H9 (cell line): ENCODE measurements at regions not wholly inside any gene's neighbourhood (a gene's known extent, or its start where the extent isn't known, plus 50 kb on each side); places are given as distances from the start of the nearest gene placed in this dataset.

ENCODE experiments used
- DNase-seq: peaks from one replicate; pipeline ENCODE4 v3.0.0-alpha.2; 2017
- H2AFZ ChIP-seq: one replicate; pipeline ENCODE4 v1.6.1; 2013; ENCODE audit warnings: mild to moderate bottlenecking, low read length, control low read depth, moderate library complexity
- H2AK5ac ChIP-seq: 2 replicates; pipeline ENCODE4 v1.6.1; 2013; ENCODE audit warnings: low read length, control low read depth, mixed read lengths; ENCODE audit not compliant: insufficient read length
- H2BK120ac ChIP-seq: one replicate; pipeline ENCODE4 v1.6.1; 2013; ENCODE audit warnings: low read depth, mild to moderate bottlenecking, low read length, control low read depth, inconsistent platforms; ENCODE audit not compliant: poor library complexity, severe bottlenecking
- H2BK12ac ChIP-seq: 2 replicates; pipeline ENCODE4 v1.6.1; 2013; ENCODE audit warnings: low read length, control low read depth, mixed read lengths, low read depth; ENCODE audit not compliant: insufficient read length
- H2BK15ac ChIP-seq: 2 replicates; pipeline ENCODE4 v1.6.1; 2013; ENCODE audit warnings: low read depth, low read length, control low read depth
- H2BK20ac ChIP-seq: one replicate; pipeline ENCODE4 v1.6.1; 2013; ENCODE audit warnings: low read depth, mild to moderate bottlenecking, low read length, control low read depth, inconsistent platforms; ENCODE audit not compliant: poor library complexity, severe bottlenecking
- H2BK5ac ChIP-seq: 2 replicates; pipeline ENCODE4 v1.6.1; 2013; ENCODE audit warnings: low read length, control low read depth, mixed read lengths; ENCODE audit not compliant: insufficient read length
- H3K14ac ChIP-seq: 2 replicates; pipeline ENCODE4 v1.6.1; 2013; ENCODE audit warnings: low read length, control low read depth; ENCODE audit not compliant: insufficient read depth
- H3K18ac ChIP-seq: 2 replicates; pipeline ENCODE4 v1.6.1; 2013; ENCODE audit warnings: low read depth, mild to moderate bottlenecking, mixed read lengths, low read length, control low read depth; ENCODE audit not compliant: insufficient read length
- H3K23ac ChIP-seq: 2 replicates; pipeline ENCODE4 v1.6.1; 2013; ENCODE audit warnings: low read length, control low read depth, mixed read lengths, low read depth; ENCODE audit not compliant: insufficient read length
- H3K23me2 ChIP-seq: 2 replicates; pipeline ENCODE4 v1.6.1; 2013; ENCODE audit warnings: low read depth, mild to moderate bottlenecking, mixed read lengths, low read length, control low read depth; ENCODE audit not compliant: insufficient read length, poor library complexity, severe bottlenecking
- H3K27ac ChIP-seq: 2 replicates; pipeline ENCODE4 v1.5.1; 2013; ENCODE audit warnings: low read length, control low read depth, mixed read lengths, low read depth; ENCODE audit not compliant: insufficient read length
- H3K27me3 ChIP-seq: 2 replicates; pipeline ENCODE4 v1.6.1; 2013; ENCODE audit warnings: low read length, control low read depth, inconsistent platforms; ENCODE audit not compliant: insufficient read depth
- H3K4ac ChIP-seq: 2 replicates; pipeline ENCODE4 v1.6.1; 2013; ENCODE audit warnings: low read depth, mild to moderate bottlenecking, control low read depth, inconsistent platforms, low read length, moderate library complexity
- H3K4me1 ChIP-seq: 2 replicates; pipeline ENCODE4 v1.6.1; 2013; ENCODE audit warnings: low read length, control low read depth, inconsistent platforms; ENCODE audit not compliant: insufficient read depth
- H3K4me2 ChIP-seq: 2 replicates; pipeline ENCODE4 v1.6.1; 2013; ENCODE audit warnings: low read length, control low read depth, mixed read lengths; ENCODE audit not compliant: insufficient read length, insufficient read depth
- H3K56ac ChIP-seq: 2 replicates; pipeline ENCODE4 v1.6.1; 2013; ENCODE audit warnings: low read depth, mild to moderate bottlenecking, mixed read lengths, low read length, control low read depth; ENCODE audit not compliant: insufficient read length
- H3K79me1 ChIP-seq: 2 replicates; pipeline ENCODE4 v1.6.1; 2013; ENCODE audit warnings: low read depth, mild to moderate bottlenecking, moderate library complexity, low read length, control low read depth, inconsistent platforms; ENCODE audit not compliant: insufficient read depth, poor library complexity, severe bottlenecking
- H3K79me2 ChIP-seq: 2 replicates; pipeline ENCODE4 v1.6.1; 2013; ENCODE audit warnings: low read length, control low read depth, inconsistent platforms; ENCODE audit not compliant: insufficient read depth
- H3K9ac ChIP-seq: 2 replicates; pipeline ENCODE4 v1.6.1; 2013; ENCODE audit warnings: low read length, control low read depth, mixed read lengths; ENCODE audit not compliant: insufficient read length; ENCODE audit errors: extremely low read depth
- H3K9me3 ChIP-seq: one replicate; pipeline ENCODE4 v1.6.1; 2013; ENCODE audit warnings: low read depth, low read length, inconsistent platforms; ENCODE audit not compliant: control insufficient read depth
- H3T11ph ChIP-seq: one replicate; pipeline ENCODE4 v1.6.1; 2013; ENCODE audit warnings: mild to moderate bottlenecking, low read length, control low read depth, inconsistent platforms
- H4K20me1 ChIP-seq: one replicate; pipeline ENCODE4 v1.6.1; 2013; ENCODE audit not compliant: control insufficient read depth, insufficient read length, insufficient read depth
- H4K5ac ChIP-seq: 2 replicates; pipeline ENCODE4 v1.6.1; 2013; ENCODE audit warnings: low read depth, mild to moderate bottlenecking, mixed read lengths, low read length, control low read depth; ENCODE audit not compliant: insufficient read length
- H4K8ac ChIP-seq: replicated peaks from 2 replicates; pipeline ENCODE4 v1.6.1; 2013; ENCODE audit warnings: low read length, control low read depth, mixed read lengths, low read depth; ENCODE audit not compliant: insufficient read length
- H4K91ac ChIP-seq: 2 replicates; pipeline ENCODE4 v1.6.1; 2013; ENCODE audit warnings: low read depth, mild to moderate bottlenecking, moderate library complexity, mixed read lengths, low read length, control low read depth; ENCODE audit not compliant: insufficient read length
- H3K27ac Mint-ChIP-seq, 3 experiments: 2 replicates in 2 of 3; 3 replicates in 1 of 3; pipeline ENCODE4 v1.8.0; 2020 to 2021; ENCODE audit warnings: mixed read lengths in 3 of 3, mild to moderate bottlenecking in 1 of 3, moderate library complexity in 1 of 3
- H3K27me3 Mint-ChIP-seq: 2 replicates; pipeline ENCODE4 v1.8.0; 2021; ENCODE audit warnings: low read depth, mild to moderate bottlenecking, moderate library complexity, mixed read lengths
- H3K36me3 Mint-ChIP-seq, 3 experiments: 2 replicates in 2 of 3; 3 replicates in 1 of 3; pipeline ENCODE4 v1.8.0; 2020 to 2021; ENCODE audit warnings: low read depth in 3 of 3, mixed read lengths in 3 of 3; ENCODE audit not compliant: insufficient read depth in 1 of 3
- H3K4me1 Mint-ChIP-seq, 2 experiments: 2 replicates each; pipeline ENCODE4 v1.8.0; 2020; ENCODE audit warnings: mixed read lengths in 2 of 2
- H3K4me3 Mint-ChIP-seq, 2 experiments: 2 replicates in 1 of 2; 3 replicates in 1 of 2; pipeline ENCODE4 v1.8.0; 2020 to 2021; ENCODE audit warnings: mild to moderate bottlenecking in 2 of 2, mixed read lengths in 2 of 2, moderate library complexity in 1 of 2
- H3K9me3 Mint-ChIP-seq, 2 experiments: 2 replicates in 1 of 2; 3 replicates in 1 of 2; pipeline ENCODE4 v1.8.0; 2020; ENCODE audit warnings: mild to moderate bottlenecking in 2 of 2, mixed read lengths in 2 of 2, moderate library complexity in 1 of 2
- WGBS: extraction: QIAGEN DNeasy Blood & Tissue Kit; methylation state at CpG from one replicate; pipeline ENCODE4 v1.1.7; 2013; ENCODE audit warnings: missing lambda C conversion rate, low lambda C conversion rate, mixed read lengths; ENCODE audit not compliant: insufficient read length; ENCODE audit errors: extremely low coverage; 5-methylcytosine and 5-hydroxymethylcytosine counted together
- TF ChIP-seq, protein P1 (sequence below): fragments of 200-600 bp; sonication (generic); conservative IDR thresholded peaks from 3 replicates; pipeline ENCODE4 v1.8.0; 2021; ENCODE audit warnings: antibody characterized with exemption, mild to moderate bottlenecking

DNA sequence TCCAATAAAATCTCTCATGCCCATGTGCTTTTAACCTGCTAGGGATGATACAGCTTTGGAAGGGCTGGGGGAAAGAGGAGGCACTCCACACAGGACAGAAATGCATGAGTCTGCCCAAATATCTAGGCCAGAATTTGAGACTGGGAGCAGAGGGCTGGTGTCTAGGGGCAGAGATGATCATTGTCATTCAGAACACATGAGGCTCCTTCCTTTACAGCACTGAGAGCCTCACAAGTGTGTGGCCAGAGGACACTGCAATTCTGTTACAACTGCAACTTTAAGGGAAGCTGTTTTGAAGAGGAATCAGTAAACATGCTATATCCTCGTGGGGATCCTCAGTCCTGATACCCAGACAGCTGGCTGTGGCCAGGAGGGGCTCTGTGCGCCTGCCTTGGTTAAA lies 541.3 kb downstream of the OMA1 start:
- no peak overlapping the region for H3K23ac ChIP-seq
- no peak overlapping the region for H3K4me2 ChIP-seq
- H3K9me3 Mint-ChIP-seq: no peaks in the 10 kb centered on the region
- no peak overlapping the region for H3K18ac ChIP-seq
- no peaks in the 10 kb centered on the region for H3K27me3 Mint-ChIP-seq
- H3K4me3 Mint-ChIP-seq: peak overlapping the region in 1 of 2 experiments; percentile 11; a peak in 1 of 5 replicates
- no peak overlapping the region for H2BK12ac ChIP-seq
- no peak overlapping the region for H2BK5ac ChIP-seq
- H2AFZ ChIP-seq: no peak overlapping the region
- H3K36me3 Mint-ChIP-seq: no peaks in the 10 kb centered on the region; a peak in 1 of 7 replicates
- H3K4me1 Mint-ChIP-seq: peaks cover 73 to 75% of the 10 kb centered on the region in 2 experiments
- no peaks in the 10 kb centered on the region for H3K79me1 ChIP-seq
- H2AK5ac ChIP-seq: no peak overlapping the region
- H4K5ac ChIP-seq: no peak overlapping the region
- H2BK120ac ChIP-seq: no peak overlapping the region
- peak overlapping the region; percentile 46 to 85 (median 83); a peak in 5 of 7 replicates for H3K27ac Mint-ChIP-seq
- H3K23me2 ChIP-seq: no peaks in the 10 kb centered on the region
- no peak overlapping the region for H4K8ac ChIP-seq
- H3T11ph ChIP-seq: no peak overlapping the region
- H4K91ac ChIP-seq: no peak overlapping the region
- no peaks in the 10 kb centered on the region for H3K79me2 ChIP-seq
- H3K27ac ChIP-seq: no peak overlapping the region
- WGBS: no CpG with 5 or more reads among the region's 2 CpGs
- no peak overlapping the region for H3K9ac ChIP-seq
- no peaks in the 10 kb centered on the region for H3K9me3 ChIP-seq
- H3K56ac ChIP-seq: no peak overlapping the region
- no peak overlapping the region for H3K14ac ChIP-seq
- no peak overlapping the region for H2BK20ac ChIP-seq
- no peak overlapping the region for H2BK15ac ChIP-seq
- no peak overlapping the region for H3K4ac ChIP-seq
- no peak for DNase-seq
- H3K4me1 ChIP-seq: peaks cover 25% of the 10 kb centered on the region; the same call in 1 of the 2 replicates
- TF ChIP-seq, protein P1, sequence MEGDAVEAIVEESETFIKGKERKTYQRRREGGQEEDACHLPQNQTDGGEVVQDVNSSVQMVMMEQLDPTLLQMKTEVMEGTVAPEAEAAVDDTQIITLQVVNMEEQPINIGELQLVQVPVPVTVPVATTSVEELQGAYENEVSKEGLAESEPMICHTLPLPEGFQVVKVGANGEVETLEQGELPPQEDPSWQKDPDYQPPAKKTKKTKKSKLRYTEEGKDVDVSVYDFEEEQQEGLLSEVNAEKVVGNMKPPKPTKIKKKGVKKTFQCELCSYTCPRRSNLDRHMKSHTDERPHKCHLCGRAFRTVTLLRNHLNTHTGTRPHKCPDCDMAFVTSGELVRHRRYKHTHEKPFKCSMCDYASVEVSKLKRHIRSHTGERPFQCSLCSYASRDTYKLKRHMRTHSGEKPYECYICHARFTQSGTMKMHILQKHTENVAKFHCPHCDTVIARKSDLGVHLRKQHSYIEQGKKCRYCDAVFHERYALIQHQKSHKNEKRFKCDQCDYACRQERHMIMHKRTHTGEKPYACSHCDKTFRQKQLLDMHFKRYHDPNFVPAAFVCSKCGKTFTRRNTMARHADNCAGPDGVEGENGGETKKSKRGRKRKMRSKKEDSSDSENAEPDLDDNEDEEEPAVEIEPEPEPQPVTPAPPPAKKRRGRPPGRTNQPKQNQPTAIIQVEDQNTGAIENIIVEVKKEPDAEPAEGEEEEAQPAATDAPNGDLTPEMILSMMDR: no peak
- no peaks in the 10 kb centered on the region for H4K20me1 ChIP-seq
- H3K27me3 ChIP-seq: no peaks in the 10 kb centered on the region
